Fibroblast of lung (primary cell): ENCODE measurements at regions not wholly inside any gene's neighbourhood (a gene's known extent, or its start where the extent isn't known, plus 50 kb on each side); places are given as distances from the start of the nearest gene placed in this dataset.
"Not testable (repeated sequence)": the region's sequence is repeated elsewhere in the genome, so short reads cannot be mapped to it uniquely, and the experiment has no call there.

Experiments used
- DNase-seq, 2 donors: peaks; one replicate each; pipeline versions ENCODE4 v3.0.0 to v3.0.0-alpha.2; 2010; ENCODE audit warnings: low read depth in 2 of 2
- H2AFZ ChIP-seq: 2 replicates; pipeline ENCODE4 v1.5.1; 2012; ENCODE audit warnings: low read length, control low read depth, inconsistent platforms
- H3K27ac ChIP-seq: 2 replicates; pipeline ENCODE4 v1.5.1; 2011; ENCODE audit warnings: low read length, control low read depth; ENCODE audit not compliant: insufficient read depth
- H3K27me3 ChIP-seq: 2 replicates; pipeline ENCODE4 v1.5.1; 2011; ENCODE audit warnings: mild to moderate bottlenecking, low read length; ENCODE audit not compliant: control insufficient read depth, insufficient read depth
- H3K36me3 ChIP-seq: 2 replicates; pipeline ENCODE4 v1.5.1; 2011; ENCODE audit warnings: low read length; ENCODE audit not compliant: control insufficient read depth, insufficient read depth
- H3K4me1 ChIP-seq: 2 replicates; pipeline ENCODE4 v1.5.1; 2011; ENCODE audit warnings: low read length; ENCODE audit not compliant: control insufficient read depth, insufficient read depth; ENCODE audit errors: extremely low read depth
- H3K4me2 ChIP-seq: 2 replicates; pipeline ENCODE4 v1.5.1; 2011; ENCODE audit warnings: low read length, control low read depth; ENCODE audit not compliant: insufficient read depth; ENCODE audit errors: extremely low read depth
- H3K4me3 ChIP-seq, 4 experiments: fragments of 200-600 bp in 1 of 4; sonication (generic) in 1 of 4; replicated peaks in 1 of 4; 2 replicates each; pipeline ENCODE4 v1.5.1; 2011 to 2016; ENCODE audit warnings: low read length in 4 of 4, low read depth in 3 of 4, mild to moderate bottlenecking in 3 of 4, control low read depth in 2 of 4, inconsistent platforms in 1 of 4, mixed read lengths in 1 of 4; ENCODE audit not compliant: insufficient read depth in 1 of 4; ENCODE audit errors: control extremely low read depth in 1 of 4
- H3K79me2 ChIP-seq: 2 replicates; pipeline ENCODE4 v1.5.1; 2012; ENCODE audit warnings: mild to moderate bottlenecking, low read length, inconsistent platforms; ENCODE audit not compliant: control insufficient read depth, insufficient read depth
- H3K9ac ChIP-seq: 2 replicates; pipeline ENCODE4 v1.5.1; 2011; ENCODE audit warnings: mild to moderate bottlenecking, low read length, control low read depth; ENCODE audit not compliant: insufficient read depth
- H3K9me3 ChIP-seq: 2 replicates; pipeline ENCODE4 v1.5.1; 2012; ENCODE audit warnings: low read depth, low read length; ENCODE audit not compliant: control insufficient read depth, insufficient read depth
- H4K20me1 ChIP-seq: 2 replicates; pipeline ENCODE4 v1.5.1; 2011; ENCODE audit warnings: low read length; ENCODE audit not compliant: control insufficient read depth, insufficient read depth; ENCODE audit errors: extremely low read depth
- CTCF ChIP-seq, 2 donors: IDR thresholded peaks in 1 of 2; conservative IDR thresholded peaks in 1 of 2; 1 replicate in 1 of 2; 2 replicates in 1 of 2; pipeline ENCODE4 v1.5.1; 2011 to 2012; ENCODE audit warnings: low read length in 2 of 2, control low read depth in 1 of 2, inconsistent platforms in 1 of 2, low read depth in 1 of 2, mild to moderate bottlenecking in 1 of 2
- EZH2 ChIP-seq: IDR thresholded peaks from 2 replicates; pipeline ENCODE4 v1.5.1; 2012; ENCODE audit warnings: low read length, control low read depth, mild to moderate bottlenecking; ENCODE audit errors: missing control alignments

- Histone ChIP-seq H2AFZ (no peak overlapping the region), H3K9ac (no peak overlapping the region), H4K20me1 (no peaks in the 10 kb centered on the region), H3K4me3 (no peak overlapping the region), H3K36me3 (no peaks in the 10 kb centered on the region), H3K27ac (peak overlapping the region; percentile 73), H3K79me2 (no peaks in the 10 kb centered on the region), H3K4me2 (peak overlapping the region; percentile 51), H3K4me1 (peaks cover 10% of the 10 kb centered on the region), H3K9me3 (no peaks in the 10 kb centered on the region), H3K27me3 (no peaks in the 10 kb centered on the region)
- TF ChIP-seq CTCF (conservative IDR thresholded peaks at IDR 0.05 in 1 of 2, IDR thresholded peaks at IDR 0.05 in 1 of 2; ENCODE audit: low read depth in 1 of 2, low read length in 2 of 2) (no peak), EZH2 (no peak)
- DNase-seq: no peak
Observed at GRCh38 chr4:89493367-89493766, 185.8 kb upstream of the GPRIN3 start.

- H4K20me1 ChIP-seq: no peaks in the 10 kb centered on the region
- TF ChIP-seq EZH2: no peak
- no peak for TF ChIP-seq CTCF (conservative IDR thresholded peaks at IDR 0.05 in 1 of 2, IDR thresholded peaks at IDR 0.05 in 1 of 2; ENCODE audit: low read depth in 1 of 2, low read length in 2 of 2)
- peaks cover 10% of the 10 kb centered on the region for H3K4me1 ChIP-seq
- no peak overlapping the region for H3K9ac ChIP-seq
- peak overlapping the region in 2 of 4 experiments; percentile 14 to 23 for H3K4me3 ChIP-seq
- no peaks in the 10 kb centered on the region for H3K36me3 ChIP-seq
- peak overlapping the region; percentile 54 for H3K4me2 ChIP-seq
- no peak overlapping the region for H2AFZ ChIP-seq
- H3K9me3 ChIP-seq: no peaks in the 10 kb centered on the region
- no peaks in the 10 kb centered on the region for H3K79me2 ChIP-seq
- peak; percentile 86 to 98 for DNase-seq
- peak overlapping the region; percentile 73 for H3K27ac ChIP-seq
- H3K27me3 ChIP-seq: no peaks in the 10 kb centered on the region
Observed at GRCh38 chr4:89492581-89493071, 185.0 kb upstream of the GPRIN3 start.

GRCh38 chr4:89491761-89492160, 184.2 kb upstream of the GPRIN3 start:
- Histone ChIP-seq H3K36me3 (no peaks in the 10 kb centered on the region), H4K20me1 (no peaks in the 10 kb centered on the region), H2AFZ (no peak overlapping the region), H3K27me3 (no peaks in the 10 kb centered on the region), H3K27ac (peak overlapping the region; percentile 44), H3K9me3 (no peaks in the 10 kb centered on the region), H3K4me3 (no peak overlapping the region), H3K4me2 (no peak overlapping the region), H3K4me1 (peaks cover 10% of the 10 kb centered on the region), H3K9ac (no peak overlapping the region), H3K79me2 (no peaks in the 10 kb centered on the region)
- TF ChIP-seq CTCF (conservative IDR thresholded peaks at IDR 0.05 in 1 of 2, IDR thresholded peaks at IDR 0.05 in 1 of 2; ENCODE audit: low read depth in 1 of 2, low read length in 2 of 2): no peak
- TF ChIP-seq EZH2: no peak
- peak in 1 of 2 donors; percentile 16 for DNase-seq

GRCh38 chr4:89489921-89490431, 182.4 kb upstream of the GPRIN3 start:
- peaks cover 10% of the 10 kb centered on the region for H3K4me1 ChIP-seq
- not testable (repeated sequence) for DNase-seq, H3K79me2 ChIP-seq, H3K4me2 ChIP-seq, H3K27me3 ChIP-seq, H3K9ac ChIP-seq, H3K4me3 ChIP-seq, H4K20me1 ChIP-seq, H3K9me3 ChIP-seq, H3K36me3 ChIP-seq, H3K27ac ChIP-seq, H2AFZ ChIP-seq
